Breast epithelium (tissue), 3 donors: ENCODE measurements at regions not wholly inside any gene's neighbourhood (a gene's known extent, or its start where the extent isn't known, plus 50 kb on each side); places are given as distances from the start of the nearest gene placed in this dataset.

ENCODE experiments used
- CTCF ChIP-seq, 3 donors: fragments of 450-650 bp; IDR thresholded peaks; one replicate each; pipeline ENCODE4 v1.5.1; 2016 to 2017; ENCODE audit warnings: antibody characterized with exemption in 3 of 3, mild to moderate bottlenecking in 3 of 3, moderate library complexity in 3 of 3
- POLR2A ChIP-seq: fragments of 450-650 bp; IDR thresholded peaks from one replicate; pipeline ENCODE4 v1.6.1; 2016; ENCODE audit warnings: antibody characterized with exemption, mild to moderate bottlenecking, moderate library complexity

- TF ChIP-seq CTCF (IDR thresholded peaks at IDR 0.05) (no peak), POLR2A (no peak)
These were observed 59.9 kb upstream of the IFNG-AS1 start for GRCh38 chr12:67929384-67929772.
